ENCODE measurements at regions not wholly inside any gene's neighbourhood (a gene's known extent, or its start where the extent isn't known, plus 50 kb on each side); places are given as distances from the start of the nearest gene placed in this dataset.

DNA sequence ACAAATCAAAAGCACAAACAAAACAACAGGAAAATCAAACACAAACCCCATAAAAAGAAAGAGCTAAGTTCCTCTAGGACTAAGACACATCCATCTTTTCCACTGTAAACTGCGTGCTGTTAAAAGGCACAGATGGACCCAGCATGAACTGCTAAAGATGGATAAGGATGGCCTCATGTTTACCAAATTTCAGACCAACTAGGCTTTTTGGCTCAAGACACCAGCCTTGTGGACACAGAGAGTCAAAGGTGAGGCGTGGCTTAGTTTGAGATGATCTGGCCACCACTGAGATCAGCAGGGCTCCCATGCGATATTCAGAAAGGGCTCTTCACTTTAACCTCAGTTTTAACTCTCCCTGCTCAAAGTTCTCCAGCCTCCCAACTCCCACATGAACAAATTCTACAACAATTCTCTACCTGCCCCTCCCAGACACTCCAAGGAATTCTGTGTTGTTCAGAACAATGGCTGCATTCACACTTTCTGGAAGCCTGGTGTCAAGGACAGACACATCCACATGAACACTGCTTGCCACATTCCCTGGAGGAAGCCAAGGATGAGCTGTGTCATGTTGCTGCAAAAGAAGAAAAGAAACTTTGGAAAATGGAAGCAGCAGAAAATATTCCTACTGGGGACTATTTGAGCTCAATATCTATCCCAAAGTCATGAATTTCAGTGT is 198.4 kb upstream of the LRRN1 start:
- H3K27ac ChIP-seq: no peak overlapping the region
- no peaks in the 10 kb centered on the region for H3K36me3 ChIP-seq
- H3K9me3 ChIP-seq: no peaks in the 10 kb centered on the region
- H3K4me1 ChIP-seq: peaks cover 0 to 2% of the 10 kb centered on the region in 2 donors
- H3K4me3 ChIP-seq: no peak overlapping the region
- TF ChIP-seq, protein P1, sequence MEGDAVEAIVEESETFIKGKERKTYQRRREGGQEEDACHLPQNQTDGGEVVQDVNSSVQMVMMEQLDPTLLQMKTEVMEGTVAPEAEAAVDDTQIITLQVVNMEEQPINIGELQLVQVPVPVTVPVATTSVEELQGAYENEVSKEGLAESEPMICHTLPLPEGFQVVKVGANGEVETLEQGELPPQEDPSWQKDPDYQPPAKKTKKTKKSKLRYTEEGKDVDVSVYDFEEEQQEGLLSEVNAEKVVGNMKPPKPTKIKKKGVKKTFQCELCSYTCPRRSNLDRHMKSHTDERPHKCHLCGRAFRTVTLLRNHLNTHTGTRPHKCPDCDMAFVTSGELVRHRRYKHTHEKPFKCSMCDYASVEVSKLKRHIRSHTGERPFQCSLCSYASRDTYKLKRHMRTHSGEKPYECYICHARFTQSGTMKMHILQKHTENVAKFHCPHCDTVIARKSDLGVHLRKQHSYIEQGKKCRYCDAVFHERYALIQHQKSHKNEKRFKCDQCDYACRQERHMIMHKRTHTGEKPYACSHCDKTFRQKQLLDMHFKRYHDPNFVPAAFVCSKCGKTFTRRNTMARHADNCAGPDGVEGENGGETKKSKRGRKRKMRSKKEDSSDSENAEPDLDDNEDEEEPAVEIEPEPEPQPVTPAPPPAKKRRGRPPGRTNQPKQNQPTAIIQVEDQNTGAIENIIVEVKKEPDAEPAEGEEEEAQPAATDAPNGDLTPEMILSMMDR (IDR thresholded peaks at IDR 0.05): no peak
- DNase-seq (ENCODE audit: low spot score in 2 of 2): no peak
- no peaks in the 10 kb centered on the region for H3K27me3 ChIP-seq
- intact Hi-C loops (cut with DNase I): no loop called here

DNA sequence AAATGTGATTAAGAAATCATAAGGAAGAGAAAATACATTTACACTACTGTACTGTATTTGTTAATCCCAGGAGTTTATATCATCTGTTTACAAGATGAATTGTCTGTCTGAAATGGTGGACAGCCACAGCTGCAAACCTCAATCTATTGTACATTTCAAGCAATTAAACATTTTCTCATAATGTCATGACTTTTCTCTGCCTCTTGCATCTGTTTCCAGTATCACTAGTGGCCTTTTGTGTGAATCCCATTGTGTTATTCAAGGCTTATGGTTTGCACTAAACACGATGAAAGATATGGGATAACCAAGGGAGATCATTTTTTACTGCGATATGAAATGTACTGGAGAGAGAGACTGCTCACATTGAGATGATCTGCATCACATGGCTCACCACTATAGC is 200.2 kb upstream of the LRRN1 start:
- intact Hi-C loops (cut with DNase I): no loop called here
- no peaks in the 10 kb centered on the region for H3K9me3 ChIP-seq
- H3K27me3 ChIP-seq: no peaks in the 10 kb centered on the region
- no peak overlapping the region for H3K27ac ChIP-seq
- no peak overlapping the region for H3K4me3 ChIP-seq
- no peaks in the 10 kb centered on the region for H3K36me3 ChIP-seq
- DNase-seq (ENCODE audit: low spot score in 2 of 2): no peak
- H3K4me1 ChIP-seq: peaks cover 0 to 2% of the 10 kb centered on the region in 2 donors
- TF ChIP-seq, protein P1 (IDR thresholded peaks at IDR 0.05): no peak

DNA sequence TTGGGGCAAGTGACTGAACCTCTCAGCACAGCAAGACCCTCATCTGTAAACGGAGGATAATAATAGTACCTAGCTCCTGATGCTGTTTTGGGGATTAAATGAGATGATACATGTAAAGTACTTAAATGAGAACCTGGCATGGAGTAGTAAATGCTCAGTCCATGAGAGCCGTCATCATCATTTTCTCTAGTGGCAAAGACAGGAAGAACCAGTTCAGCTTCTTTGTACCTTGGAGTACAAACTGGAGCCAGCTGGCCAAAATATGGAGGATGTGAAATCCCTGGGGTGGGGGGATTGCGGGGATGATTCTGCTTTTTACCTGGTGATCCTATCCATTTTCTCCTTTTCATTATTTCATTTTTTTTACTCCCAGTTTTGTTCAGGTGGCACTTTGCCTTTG is 204.2 kb upstream of the LRRN1 start:
- H3K4me3 ChIP-seq: no peak overlapping the region
- H3K4me1 ChIP-seq: no peaks in the 10 kb centered on the region
- H3K27me3 ChIP-seq: no peaks in the 10 kb centered on the region
- intact Hi-C loops (cut with DNase I): no loop called here
- no peaks in the 10 kb centered on the region for H3K9me3 ChIP-seq
- DNase-seq (ENCODE audit: low spot score in 2 of 2): no peak
- H3K27ac ChIP-seq: no peak overlapping the region
- no peaks in the 10 kb centered on the region for H3K36me3 ChIP-seq
- TF ChIP-seq, protein P1 (IDR thresholded peaks at IDR 0.05): no peak

DNA sequence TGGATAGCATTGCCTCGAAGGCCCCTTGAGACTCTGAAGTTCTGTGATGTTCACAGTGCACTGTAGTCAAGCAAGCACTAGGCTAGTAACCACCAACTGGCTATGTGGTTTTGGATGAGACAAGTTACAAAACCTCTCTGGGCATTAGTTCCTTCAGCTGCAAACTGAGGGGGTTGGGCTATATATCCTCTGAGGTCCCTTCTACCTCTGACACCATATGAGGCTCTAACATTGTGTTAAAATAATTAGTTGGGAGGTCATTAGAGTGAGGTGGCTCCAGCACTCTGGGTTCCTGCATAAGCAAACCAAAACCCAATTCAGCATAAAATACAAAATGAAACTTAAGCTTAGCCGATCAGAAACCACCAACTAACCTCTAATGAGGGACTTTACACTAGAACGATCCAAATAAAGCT is 209.5 kb upstream of the LRRN1 start:
- Histone ChIP-seq H3K4me1 (peaks cover 0 to 5% of the 10 kb centered on the region in 2 donors), H3K4me3 (no peak overlapping the region), H3K9me3 (no peaks in the 10 kb centered on the region), H3K36me3 (no peaks in the 10 kb centered on the region), H3K27ac (no peak overlapping the region), H3K27me3 (no peaks in the 10 kb centered on the region)
- TF ChIP-seq, protein P1 (IDR thresholded peaks at IDR 0.05): no peak
- DNase-seq (ENCODE audit: low spot score in 2 of 2): no peak
- intact Hi-C loops (cut with DNase I): no loop called here

DNA sequence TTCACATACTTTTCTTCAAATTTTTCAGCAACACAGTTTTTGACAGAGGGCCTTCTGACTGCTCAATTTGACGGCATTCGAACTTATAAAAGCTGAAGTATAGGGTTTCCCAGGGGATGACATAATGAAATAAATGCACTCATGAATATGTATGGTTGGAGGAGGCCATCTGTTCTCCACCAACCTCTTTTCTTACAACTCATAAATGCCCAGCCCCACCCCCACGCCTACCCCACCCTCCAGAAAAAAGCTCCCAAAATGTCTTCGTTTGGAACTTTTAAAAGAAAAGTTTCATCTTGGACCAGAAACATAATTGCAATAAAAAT is 211.6 kb upstream of the LRRN1 start:
- Histone ChIP-seq H3K27me3 (no peaks in the 10 kb centered on the region), H3K9me3 (no peaks in the 10 kb centered on the region), H3K4me1 (peaks cover 0 to 5% of the 10 kb centered on the region in 2 donors), H3K36me3 (no peaks in the 10 kb centered on the region), H3K27ac (no peak overlapping the region), H3K4me3 (no peak overlapping the region)
- intact Hi-C loops (cut with DNase I): no loop called here
- no peak for DNase-seq (ENCODE audit: low spot score in 2 of 2)
- TF ChIP-seq, protein P1 (IDR thresholded peaks at IDR 0.05): no peak
